Stimulated activated CD8-positive, alpha-beta memory T cell treated with anti-CD3 and anti-CD28 coated beads, Interleukin-12 subunit alpha, Interleukin-12 subunit beta, amount 100 ng/mL, for 24 hours (primary cell): ENCODE measurements at regions not wholly inside any gene's neighbourhood (a gene's known extent, or its start where the extent isn't known, plus 50 kb on each side); places are given as distances from the start of the nearest gene placed in this dataset.
"Not testable (repeated sequence)": the region's sequence is repeated elsewhere in the genome, so short reads cannot be mapped to it uniquely, and the experiment has no call there.

Experiments used
- DNase-seq: peaks from one replicate; pipeline ENCODE4 v3.0.0-alpha.2; 2020; ENCODE audit errors: extremely low read depth

DNA sequence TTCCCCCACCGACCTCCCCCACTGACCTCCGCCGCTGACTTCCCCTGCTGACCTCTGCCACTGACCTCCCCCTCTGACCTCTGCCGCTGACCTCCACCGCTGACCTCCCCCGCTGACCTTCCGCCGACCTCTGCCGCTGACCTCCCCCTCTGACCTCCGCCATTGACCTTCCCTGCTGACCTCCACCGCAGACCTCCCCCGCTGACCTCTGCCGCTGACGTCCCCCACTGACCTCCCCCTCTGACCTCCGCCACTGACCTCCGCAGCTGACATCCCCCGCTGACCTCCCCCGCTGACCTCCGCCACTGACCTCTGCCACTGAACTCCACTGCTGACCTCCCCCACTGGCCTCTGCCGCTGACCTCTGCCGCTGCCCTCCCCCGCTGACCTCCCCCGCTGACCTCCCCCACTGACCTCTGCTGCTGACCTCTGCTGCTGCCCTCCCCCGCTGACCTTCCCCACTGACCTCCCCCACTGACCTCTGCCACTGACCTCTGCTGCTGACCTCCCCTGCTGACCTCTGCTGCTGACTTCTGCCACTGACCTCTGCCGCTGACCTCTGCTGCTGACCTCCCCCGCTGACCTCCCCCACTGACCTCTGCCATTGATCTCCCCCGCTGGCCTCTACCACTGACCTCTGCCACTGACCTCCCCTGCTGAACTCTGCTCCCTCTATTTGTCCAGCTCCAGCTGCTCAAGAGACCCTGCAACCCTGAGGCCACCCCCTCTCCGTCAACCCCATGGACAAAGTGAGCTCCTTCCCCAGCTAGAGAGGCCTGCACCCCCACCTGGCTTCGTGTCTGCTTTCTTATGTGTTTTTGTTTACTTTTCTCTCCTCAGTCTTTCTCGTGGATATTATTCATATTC lies 91.4 kb upstream of the AFDN start:
- DNase-seq, result no peak

GRCh38 chr6:167735951-167736288 lies 90.8 kb upstream of the AFDN start:
- DNase-seq, result no peak

DNA sequence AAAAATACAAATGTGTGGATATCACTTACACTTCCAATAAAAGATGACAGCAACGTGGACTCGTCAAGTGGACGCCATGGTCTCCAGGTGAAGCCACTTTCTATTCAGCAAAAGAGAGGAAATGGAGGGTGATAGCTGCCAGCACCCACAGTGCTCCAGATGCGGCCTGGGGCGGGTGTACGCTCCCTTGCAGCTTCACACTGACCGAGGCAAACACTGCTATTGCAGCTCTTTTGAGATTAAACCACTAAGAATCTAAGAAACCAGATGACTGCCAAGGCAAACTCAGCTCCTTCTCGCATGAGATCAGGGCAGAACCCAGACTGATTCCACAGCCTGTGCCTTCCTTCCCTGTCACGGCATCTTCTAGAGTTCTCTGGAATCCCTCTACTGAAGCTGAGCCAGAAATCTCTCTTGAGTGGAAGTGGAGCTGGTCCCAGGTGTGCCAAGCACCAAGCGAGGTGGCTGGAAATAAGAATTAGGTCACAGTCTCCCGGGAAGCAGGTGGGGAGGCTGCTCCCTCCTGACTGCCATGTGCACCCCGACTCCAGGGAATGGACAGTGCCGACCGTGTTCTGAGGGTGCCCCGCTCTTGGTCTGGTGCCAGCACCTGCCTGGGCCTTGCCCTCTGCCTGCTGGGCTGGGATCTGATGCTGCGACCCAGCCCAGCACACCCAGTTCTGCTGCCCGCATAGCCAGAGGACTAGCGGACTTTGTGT lies 90.1 kb upstream of the AFDN start:
- no peak for DNase-seq

DNA sequence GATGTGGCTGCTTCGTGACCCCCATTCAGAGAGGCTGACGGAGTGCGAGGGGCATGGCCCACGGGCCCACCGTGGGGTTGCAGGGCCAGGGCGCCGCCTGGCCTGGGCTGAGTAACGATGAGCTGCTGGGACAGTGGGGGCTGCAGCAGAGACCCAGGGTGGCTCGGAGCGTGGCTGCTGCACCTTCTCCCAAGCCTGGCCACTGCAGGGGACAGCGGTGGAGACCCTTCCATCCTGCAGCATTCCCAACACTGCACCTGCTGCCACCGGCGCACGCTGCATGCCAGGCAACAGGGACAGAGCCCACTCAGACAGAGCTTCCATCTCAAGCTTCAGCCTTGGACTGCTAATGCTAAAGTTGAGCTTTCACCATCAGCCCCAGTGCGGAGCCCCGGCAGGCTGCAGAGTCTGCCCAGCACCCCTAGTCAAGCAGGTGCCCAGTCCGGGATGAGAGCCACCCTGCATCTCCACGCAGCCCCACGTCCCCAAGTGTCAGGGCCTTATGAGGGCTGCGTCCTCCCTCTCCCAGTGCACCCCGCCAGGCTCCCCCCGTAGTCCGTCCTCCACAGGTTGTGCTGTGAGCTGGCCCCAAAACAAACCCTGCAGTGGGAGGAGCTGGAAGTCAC lies 89.4 kb upstream of the AFDN start:
- no peak for DNase-seq

GRCh38 chr6:167738386-167738785 lies 88.3 kb upstream of the AFDN start:
- DNase-seq, result no peak

DNA sequence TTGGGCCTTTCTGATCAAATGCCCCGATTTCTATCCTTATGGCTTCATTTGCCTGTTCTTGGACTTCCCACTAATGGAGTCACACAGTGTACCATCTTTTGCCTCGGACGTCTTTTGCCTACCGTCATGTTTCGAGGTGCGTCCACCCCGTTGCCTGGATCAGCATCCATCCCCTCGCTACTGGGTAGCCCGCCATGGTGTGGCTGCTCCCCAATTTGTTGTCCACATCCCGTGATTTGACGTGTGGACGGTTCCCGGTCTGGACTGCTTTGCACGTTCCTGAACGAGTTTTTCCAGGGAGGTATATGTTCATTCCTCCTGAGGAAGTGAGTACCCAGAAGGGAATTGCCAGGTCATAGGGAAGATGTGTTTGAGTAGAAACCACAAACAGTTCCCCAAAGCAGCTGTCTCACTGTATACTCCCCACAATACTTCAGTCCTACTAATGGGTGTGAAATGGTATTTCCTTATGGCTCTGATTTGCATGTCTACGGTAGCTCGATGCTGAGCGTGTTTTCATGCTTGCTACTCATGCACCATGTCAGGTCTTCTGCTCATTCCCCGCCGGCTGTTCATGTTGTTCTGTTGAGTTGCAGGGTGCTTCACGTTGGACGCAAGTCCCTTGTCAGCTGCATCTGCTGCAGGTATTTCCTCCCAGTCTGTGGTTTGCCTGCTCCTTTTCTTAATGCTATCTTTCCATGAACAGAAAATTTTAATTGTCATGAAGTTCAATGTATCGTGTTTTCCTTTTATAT lies 86.8 kb upstream of the AFDN start:
- DNase-seq, result no peak

DNA sequence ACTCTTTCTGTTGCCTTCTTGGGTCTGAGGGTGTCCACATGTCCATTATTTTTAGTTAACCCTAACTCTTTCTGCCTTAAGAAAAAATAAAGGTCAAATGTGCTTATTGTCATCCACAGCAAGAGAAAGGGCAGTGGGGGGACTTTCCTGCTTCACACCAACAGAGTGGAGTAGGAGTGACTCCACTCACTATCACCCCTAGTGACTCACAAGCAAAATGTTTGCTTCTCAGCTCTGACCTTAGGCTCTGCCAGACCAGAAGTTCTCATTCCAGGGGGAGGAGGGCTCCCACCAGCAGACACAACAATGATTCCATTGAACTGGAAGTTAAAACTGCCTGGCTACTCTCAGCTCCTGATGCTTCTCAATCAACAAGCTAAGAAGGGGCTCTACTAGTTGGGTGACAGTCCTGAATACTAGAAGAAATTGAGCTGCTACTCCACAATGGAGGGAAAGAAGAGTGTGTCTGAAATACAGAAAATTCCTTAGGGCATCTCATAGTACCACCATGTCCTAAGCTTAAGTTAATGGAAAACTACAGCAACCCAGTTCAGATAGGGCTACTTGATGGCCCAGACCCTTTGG lies 83.9 kb upstream of the AFDN start:
- no peak for DNase-seq

GRCh38 chr6:167744681-167745669 lies 81.7 kb upstream of the AFDN start:
- DNase-seq, result no peak

DNA sequence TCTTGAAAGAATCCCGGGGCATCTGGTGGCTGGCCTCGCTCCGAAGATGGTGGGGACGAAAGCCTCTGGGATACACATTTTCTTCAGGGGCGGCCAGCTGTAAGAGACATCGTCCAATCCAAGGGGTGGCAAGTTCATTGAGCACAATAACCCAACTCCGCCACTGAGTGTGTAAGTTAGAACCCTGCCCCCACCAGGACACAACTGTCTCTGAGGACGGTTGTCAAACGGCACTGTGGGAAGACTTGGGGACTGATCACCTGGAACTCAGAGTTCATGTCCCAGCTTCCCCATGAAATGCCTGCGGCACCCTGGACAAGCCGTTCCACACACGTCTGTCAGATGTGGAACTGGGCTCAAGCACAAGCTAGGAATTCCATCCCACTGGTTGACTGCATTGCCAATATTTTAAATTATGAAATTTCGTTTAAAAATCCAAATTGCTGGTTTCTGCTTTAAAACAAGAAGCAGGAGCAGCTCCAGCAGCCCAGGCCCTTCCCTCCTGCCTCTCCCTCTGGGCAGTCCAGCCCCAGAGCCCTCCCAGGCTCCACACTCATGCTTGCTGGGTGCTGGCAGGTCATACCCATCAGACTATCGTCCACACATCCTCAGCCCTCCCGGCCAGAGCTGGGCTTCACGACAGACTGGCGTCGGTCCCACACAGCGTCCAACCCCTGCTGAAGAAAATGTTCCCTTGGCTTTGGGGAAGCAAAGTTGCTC lies 80.9 kb upstream of the AFDN start:
- no peak for DNase-seq

GRCh38 chr6:167746390-167746907 lies 80.3 kb upstream of the AFDN start:
- DNase-seq, result no peak

- DNase-seq, result no peak
Measured at GRCh38 chr6:167746975-167747374, 79.7 kb upstream of the AFDN start.

DNA sequence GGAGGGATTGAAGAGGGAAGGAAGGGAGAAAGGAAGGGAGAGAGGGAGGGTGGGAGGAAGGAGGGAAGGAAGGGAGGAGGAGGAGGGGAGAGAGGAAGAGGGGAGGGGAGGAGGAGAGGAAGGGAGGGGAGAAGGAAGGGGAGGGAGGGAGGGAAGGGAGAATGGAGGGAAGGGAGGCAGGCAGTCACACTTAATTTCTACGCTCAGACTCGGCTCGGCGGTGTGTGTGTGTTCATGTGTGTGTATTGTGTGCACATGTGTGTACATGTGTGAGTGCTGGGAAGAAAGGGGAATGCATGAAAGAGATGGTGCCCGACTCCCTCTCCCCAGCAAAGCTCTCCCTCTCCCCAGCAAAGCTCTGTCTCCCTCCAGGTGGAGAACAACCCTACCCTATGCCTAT lies 79.1 kb upstream of the AFDN start:
- no peak for DNase-seq

GRCh38 chr6:167748046-167748445 lies 78.7 kb upstream of the AFDN start:
- DNase-seq, result no peak

GRCh38 chr6:167748458-167749379 lies 78.0 kb upstream of the AFDN start:
- no peak for DNase-seq

DNA sequence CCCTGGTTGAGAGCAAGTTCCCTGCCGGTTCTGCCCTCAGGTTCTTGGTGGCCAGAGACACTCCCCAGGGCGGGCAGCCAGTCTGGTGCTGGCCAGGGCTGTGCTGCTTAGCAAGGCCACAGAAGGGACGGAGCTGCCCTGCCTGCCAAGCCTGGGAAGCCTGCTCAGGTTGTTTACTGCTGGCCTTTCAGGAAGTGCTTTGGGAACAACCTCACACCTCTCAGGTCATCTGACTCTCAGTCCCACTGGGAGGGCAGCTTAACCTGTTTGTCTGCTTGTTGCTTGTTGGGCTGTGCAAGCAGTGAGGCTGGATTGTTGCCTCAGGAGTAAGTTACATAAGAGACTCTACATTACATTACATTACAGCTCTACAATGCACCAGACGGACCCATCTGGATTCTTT lies 75.8 kb upstream of the AFDN start:
- no peak for DNase-seq

DNA sequence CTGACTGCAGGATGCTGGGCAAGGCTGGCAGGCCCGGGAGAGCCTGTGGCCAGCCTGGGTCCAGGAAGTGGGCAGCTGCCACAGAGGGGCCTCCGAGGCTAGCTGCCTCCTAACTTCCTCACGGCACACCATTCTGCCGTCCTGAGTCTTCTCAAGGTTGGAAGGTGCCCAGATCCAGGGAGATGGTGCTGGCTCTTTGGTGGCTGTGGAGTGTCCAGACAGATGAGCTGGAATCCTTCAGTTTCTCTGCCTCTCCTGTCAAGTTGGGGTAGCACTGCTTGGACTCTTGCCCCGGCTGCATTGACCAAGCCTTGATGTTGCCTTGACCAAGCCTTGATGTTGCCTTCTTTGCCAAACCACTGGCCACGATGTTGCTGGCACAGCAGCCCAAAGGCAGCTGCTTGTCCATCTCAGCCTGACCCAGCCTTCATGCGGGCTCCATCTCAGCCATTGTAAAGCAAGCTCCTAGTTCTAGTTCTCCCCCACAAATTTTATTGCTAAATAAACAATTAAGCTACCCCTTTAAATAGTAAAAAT lies 75.1 kb upstream of the AFDN start:
- DNase-seq, result no peak

DNA sequence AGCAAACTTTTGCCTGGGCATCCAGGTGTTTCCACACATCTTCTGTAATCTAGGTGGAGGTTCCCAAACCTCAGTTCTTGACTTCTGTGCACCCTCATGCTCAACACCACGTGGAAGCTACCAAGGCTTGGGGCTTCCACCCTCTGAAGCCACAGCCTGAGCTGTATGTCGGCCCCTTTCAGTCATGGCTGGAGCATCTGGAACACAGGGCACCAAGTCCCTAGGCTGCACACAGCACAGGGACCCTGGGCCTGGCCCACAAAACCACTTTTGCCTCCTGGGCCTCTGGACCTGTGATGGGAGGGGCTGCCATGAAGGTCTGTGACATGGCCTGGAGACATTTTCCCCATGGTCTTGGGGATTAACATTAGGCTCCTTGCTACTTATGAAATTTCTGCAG lies 73.4 kb upstream of the AFDN start:
- not testable (repeated sequence) for DNase-seq

- no peak for DNase-seq
Measured at GRCh38 chr6:167754691-167755090, 72.0 kb upstream of the AFDN start.
